ENCODE measurements at regions not wholly inside any gene's neighbourhood (a gene's known extent, or its start where the extent isn't known, plus 50 kb on each side); places are given as distances from the start of the nearest gene placed in this dataset.

DNA sequence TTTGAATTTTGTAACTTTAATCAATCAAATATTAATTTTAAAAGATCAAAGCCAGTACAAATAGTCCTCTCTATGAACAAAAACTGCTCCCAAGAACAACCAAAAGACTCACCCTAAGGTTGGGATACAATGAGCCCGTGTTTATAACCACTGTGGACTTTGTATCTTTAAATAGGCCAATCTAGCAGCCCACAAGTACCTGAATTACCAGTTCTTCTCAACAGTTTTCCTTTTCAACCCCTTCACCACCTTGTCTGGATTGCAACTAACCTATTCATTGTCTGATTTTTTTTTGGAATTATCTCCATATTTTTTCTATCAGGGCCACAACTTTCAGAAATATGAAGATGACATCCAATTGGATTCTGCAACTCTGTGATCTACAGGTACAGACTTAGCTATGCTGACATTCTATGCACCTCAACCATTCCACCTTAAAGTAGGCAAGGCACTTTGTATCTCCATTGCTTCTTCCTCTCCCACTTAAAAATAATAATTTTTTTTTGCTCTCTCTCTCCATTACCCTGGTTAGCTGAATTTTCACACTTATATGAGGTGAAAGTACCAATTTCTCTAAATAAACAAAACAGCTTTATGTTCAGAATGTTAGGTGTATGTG is 81.9 kb upstream of the MAPRE2 start:
- TF ChIP-seq CTCF (IDR thresholded peaks at IDR 0.05) = no peak
- TF ChIP-seq POLR2A (IDR thresholded peaks at IDR 0.05) = no peak

Data from esophagus squamous epithelium (tissue), 4 donors.